HEK293 (cell line): ENCODE measurements at regions not wholly inside any gene's neighbourhood (a gene's known extent, or its start where the extent isn't known, plus 50 kb on each side); places are given as distances from the start of the nearest gene placed in this dataset.

Experiments
- CTCF ChIA-PET: fragments of 350-600 bp; formaldehyde crosslinking; extraction: SDS; loops from one replicate; lab custom pipeline; 2021; ENCODE audit warnings: antibody characterized with exemption; lab: Yijun Ruan, JAX
- POLR2A ChIA-PET: fragments of 300-600 bp; formaldehyde crosslinking; extraction: SDS; loops from one replicate; lab custom pipeline; 2020; ENCODE audit warnings: antibody characterized with exemption, inconsistent platforms; lab: Yijun Ruan, JAX
- H3K27ac ChIP-seq: fragments of 200-500 bp; sonication (Bioruptor generic); 2 replicates; pipeline ENCODE4 v1.5.1; 2014; ENCODE audit warnings: low read depth, low read length, control low read depth, inconsistent platforms; ENCODE audit errors: extremely low read depth
- H3K36me3 ChIP-seq, 2 experiments: fragments of 200-500 bp in 1 of 2; sonication (Bioruptor generic) in 1 of 2; 1 replicate in 1 of 2; 2 replicates in 1 of 2; pipeline ENCODE4 v1.5.1; 2014 to 2017; ENCODE audit warnings: inconsistent platforms in 2 of 2, low read length in 2 of 2; ENCODE audit not compliant: control insufficient read depth in 2 of 2, insufficient read depth in 1 of 2
- H3K4me1 ChIP-seq: fragments of 200-500 bp; sonication (Bioruptor generic); 2 replicates; pipeline ENCODE4 v1.5.1; 2014; ENCODE audit warnings: mild to moderate bottlenecking, low read length, inconsistent platforms; ENCODE audit not compliant: control insufficient read depth, insufficient read depth
- H3K4me3 ChIP-seq: 2 replicates; pipeline ENCODE4 v1.5.1; 2011; ENCODE audit warnings: low read depth, mild to moderate bottlenecking, control low read depth, low read length, moderate library complexity
- H3K9me3 ChIP-seq: fragments of 200-500 bp; sonication (Bioruptor generic); 2 replicates; pipeline ENCODE4 v1.5.1; 2014; ENCODE audit warnings: low read depth, low read length, inconsistent platforms; ENCODE audit not compliant: control insufficient read depth, insufficient read depth
- BCL11A ChIP-seq: fragments of 450-650 bp; formaldehyde crosslinking; IDR thresholded peaks from 2 replicates; pipeline ENCODE4 v1.5.1; 2016; ENCODE audit warnings: low read depth, missing biosample characterization, missing genetic modification characterization
- GFI1B ChIP-seq: fragments of 450-650 bp; formaldehyde crosslinking; IDR thresholded peaks from 2 replicates; pipeline ENCODE4 v1.5.1; 2016; ENCODE audit warnings: missing biosample characterization, missing genetic modification characterization
- KLF16 ChIP-seq: fragments of 450-650 bp; formaldehyde crosslinking; IDR thresholded peaks from 2 replicates; pipeline ENCODE4 v1.5.1; 2017; ENCODE audit warnings: missing biosample characterization, missing genetic modification characterization
- KLF8 ChIP-seq: fragments of 450-650 bp; formaldehyde crosslinking; IDR thresholded peaks from 2 replicates; pipeline ENCODE4 v1.5.1; 2016; ENCODE audit warnings: missing biosample characterization, missing genetic modification characterization
- OSR2 ChIP-seq: fragments of 450-650 bp; formaldehyde crosslinking; IDR thresholded peaks from 2 replicates; pipeline ENCODE4 v1.5.1; 2016; ENCODE audit warnings: missing biosample characterization, missing genetic modification characterization
- ZBTB7A ChIP-seq: fragments of 450-650 bp; formaldehyde crosslinking; IDR thresholded peaks from 2 replicates; pipeline ENCODE4 v1.5.1; 2016; ENCODE audit warnings: low read depth, missing biosample characterization, missing genetic modification characterization
- ZBTB8A ChIP-seq: fragments of 450-650 bp; formaldehyde crosslinking; IDR thresholded peaks from 2 replicates; pipeline ENCODE4 v1.5.1; 2016; ENCODE audit warnings: missing biosample characterization, missing genetic modification characterization
- ZEB2 ChIP-seq: fragments of 450-650 bp; formaldehyde crosslinking; IDR thresholded peaks from 2 replicates; pipeline ENCODE4 v1.5.1; 2016; ENCODE audit warnings: missing biosample characterization, missing genetic modification characterization
- ZNF114 ChIP-seq: fragments of 450-650 bp; formaldehyde crosslinking; IDR thresholded peaks from 2 replicates; pipeline ENCODE4 v1.5.0; 2017; ENCODE audit warnings: missing biosample characterization, missing genetic modification characterization
- ZNF138 ChIP-seq: fragments of 450-650 bp; formaldehyde crosslinking; IDR thresholded peaks from 2 replicates; pipeline ENCODE4 v1.5.1; 2016; ENCODE audit warnings: missing biosample characterization, missing genetic modification characterization, borderline replicate concordance
- ZNF175 ChIP-seq: fragments of 450-650 bp; formaldehyde crosslinking; IDR thresholded peaks from 2 replicates; pipeline ENCODE4 v1.5.1; 2016; ENCODE audit warnings: missing biosample characterization, missing genetic modification characterization
- ZNF335 ChIP-seq: fragments of 450-650 bp; formaldehyde crosslinking; conservative IDR thresholded peaks from 2 replicates; pipeline ENCODE4 v1.5.1; 2016; ENCODE audit warnings: missing biosample characterization, missing genetic modification characterization
- ZNF341 ChIP-seq: fragments of 450-650 bp; formaldehyde crosslinking; IDR thresholded peaks from 2 replicates; pipeline ENCODE4; 2016; ENCODE audit warnings: low read depth, missing biosample characterization, missing genetic modification characterization
- ZNF416 ChIP-seq: fragments of 450-650 bp; formaldehyde crosslinking; IDR thresholded peaks from 2 replicates; pipeline ENCODE4 v1.5.1; 2016; ENCODE audit warnings: missing biosample characterization, missing genetic modification characterization
- ZNF544 ChIP-seq: fragments of 450-650 bp; formaldehyde crosslinking; IDR thresholded peaks from 2 replicates; pipeline ENCODE4 v1.5.0; 2017; ENCODE audit warnings: missing biosample characterization, missing genetic modification characterization
- ZNF658 ChIP-seq: fragments of 450-650 bp; formaldehyde crosslinking; IDR thresholded peaks from 2 replicates; pipeline ENCODE4; 2016; ENCODE audit warnings: missing biosample characterization, missing genetic modification characterization
- ZNF660 ChIP-seq: fragments of 450-650 bp; IDR thresholded peaks from 2 replicates; pipeline ENCODE4 v1.5.1; 2018; ENCODE audit warnings: missing biosample characterization, mild to moderate bottlenecking, missing genetic modification characterization
- ZNF670 ChIP-seq: fragments of 450-650 bp; formaldehyde crosslinking; IDR thresholded peaks from 2 replicates; pipeline ENCODE4 v1.5.1; 2016; ENCODE audit warnings: missing biosample characterization, missing genetic modification characterization, low read depth
- ZNF677 ChIP-seq: fragments of 450-650 bp; IDR thresholded peaks from 2 replicates; pipeline ENCODE4 v1.5.0; 2018; ENCODE audit warnings: missing biosample characterization, mild to moderate bottlenecking, missing genetic modification characterization, moderate library complexity
- ZNF837 ChIP-seq: fragments of 450-650 bp; formaldehyde crosslinking; IDR thresholded peaks from 2 replicates; pipeline ENCODE4 v1.5.1; 2016; ENCODE audit warnings: missing biosample characterization, missing genetic modification characterization
- TF ChIP-seq, protein P1 (sequence below): sonication (generic); formaldehyde crosslinking; IDR thresholded peaks from 2 replicates; pipeline ENCODE4 v1.8.1; 2022; ENCODE audit warnings: mild to moderate bottlenecking, moderate library complexity, missing genetic modification reagents
- TF ChIP-seq, protein P2 (sequence below): IDR thresholded peaks from 2 replicates; pipeline ENCODE4 v1.6.1; 2011; ENCODE audit warnings: mild to moderate bottlenecking, low read depth, low read length, borderline replicate concordance
- TF ChIP-seq, protein P3 (sequence below): fragments of 450-650 bp; formaldehyde crosslinking; IDR thresholded peaks from 2 replicates; pipeline ENCODE4 v1.5.1; 2016; ENCODE audit warnings: missing biosample characterization, missing genetic modification characterization
- TF ChIP-seq, protein P4 (sequence below): fragments of 450-650 bp; formaldehyde crosslinking; IDR thresholded peaks from 2 replicates; pipeline ENCODE4; 2016; ENCODE audit warnings: missing biosample characterization, missing genetic modification characterization
- TF ChIP-seq, protein P5 (sequence below): fragments of 450-650 bp; formaldehyde crosslinking; IDR thresholded peaks from 2 replicates; pipeline ENCODE4 v1.5.1; 2016; ENCODE audit warnings: missing biosample characterization, missing genetic modification characterization
- TF ChIP-seq, protein P6 (sequence below): fragments of 450-650 bp; formaldehyde crosslinking; IDR thresholded peaks from 2 replicates; pipeline ENCODE4 v1.5.0; 2017; ENCODE audit warnings: missing biosample characterization, missing genetic modification characterization, borderline replicate concordance

DNA sequence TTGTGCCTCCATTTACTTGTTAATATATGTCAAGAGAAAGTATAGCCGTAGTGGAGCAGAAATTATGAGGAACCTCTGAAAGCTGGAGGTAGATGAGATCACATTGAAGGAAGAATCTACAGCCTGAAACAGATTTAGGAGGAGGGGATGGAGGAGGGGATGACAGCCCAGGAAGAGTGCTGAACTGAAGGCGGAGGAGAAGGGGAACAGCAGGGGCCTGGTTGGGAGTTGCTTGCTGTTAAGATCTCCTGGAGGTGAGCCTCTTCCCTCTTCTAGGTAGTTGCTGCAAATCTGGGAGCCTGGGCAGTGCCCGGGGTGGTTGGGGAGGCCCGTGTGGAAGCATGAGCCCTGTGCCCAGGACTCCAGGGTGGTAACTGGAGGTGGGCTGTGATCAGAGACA lies 111.8 kb upstream of the SEMA6A start (continued):
- TF ChIP-seq ZNF670, result no peak
- TF ChIP-seq, all 188 proteins: peak for 0

DNA sequence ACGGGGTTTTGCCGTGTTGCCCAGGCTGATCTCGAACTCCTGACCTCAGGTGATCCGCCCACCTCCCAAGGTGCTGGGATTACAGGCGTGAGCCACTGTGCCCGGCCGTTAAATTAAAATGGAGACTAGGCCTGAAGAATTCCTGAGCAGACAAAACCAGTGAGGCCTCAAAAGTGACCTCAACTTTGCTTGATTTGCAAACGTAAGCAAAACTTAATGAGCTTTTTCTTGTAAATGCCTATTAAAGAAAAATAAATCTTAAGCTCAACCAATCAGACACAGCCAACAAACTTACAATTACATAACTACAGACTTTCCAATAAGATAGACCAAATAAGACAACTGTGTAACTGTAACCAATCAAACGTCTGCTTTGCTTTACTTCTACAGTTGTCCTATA lies 111.3 kb upstream of the SEMA6A start:
- H3K4me1 ChIP-seq, result no peaks in the 10 kb centered on the region
- POLR2A ChIA-PET, result no interaction called here
- no peaks in the 10 kb centered on the region for H3K9me3 ChIP-seq
- TF ChIP-seq ZNF658 (tag by site-specific recombination) (no peak), BCL11A (tag by site-specific recombination) (no peak), KLF8 (tag by site-specific recombination) (no peak), GFI1B (tag by site-specific recombination) (no peak), ZNF416 (no peak), ZBTB7A (tag by site-specific recombination) (no peak), OSR2 (tag by site-specific recombination) (no peak), ZNF341 (tag by site-specific recombination) (no peak), ZEB2 (tag by site-specific recombination) (no peak), ZNF660 (tag by site-specific recombination) (no peak), ZNF837 (no peak), ZNF138 (tag by site-specific recombination) (no peak), ZNF544 (tag by site-specific recombination) (no peak), ZNF114 (tag by site-specific recombination) (no peak), ZBTB8A (tag by site-specific recombination) (no peak)
- TF ChIP-seq, protein P1, sequence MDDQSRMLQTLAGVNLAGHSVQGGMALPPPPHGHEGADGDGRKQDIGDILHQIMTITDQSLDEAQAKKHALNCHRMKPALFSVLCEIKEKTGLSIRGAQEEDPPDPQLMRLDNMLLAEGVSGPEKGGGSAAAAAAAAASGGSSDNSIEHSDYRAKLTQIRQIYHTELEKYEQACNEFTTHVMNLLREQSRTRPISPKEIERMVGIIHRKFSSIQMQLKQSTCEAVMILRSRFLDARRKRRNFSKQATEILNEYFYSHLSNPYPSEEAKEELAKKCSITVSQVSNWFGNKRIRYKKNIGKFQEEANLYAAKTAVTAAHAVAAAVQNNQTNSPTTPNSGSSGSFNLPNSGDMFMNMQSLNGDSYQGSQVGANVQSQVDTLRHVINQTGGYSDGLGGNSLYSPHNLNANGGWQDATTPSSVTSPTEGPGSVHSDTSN (CRISPR knock-in tag), result no peak
- TF ChIP-seq, protein P2, sequence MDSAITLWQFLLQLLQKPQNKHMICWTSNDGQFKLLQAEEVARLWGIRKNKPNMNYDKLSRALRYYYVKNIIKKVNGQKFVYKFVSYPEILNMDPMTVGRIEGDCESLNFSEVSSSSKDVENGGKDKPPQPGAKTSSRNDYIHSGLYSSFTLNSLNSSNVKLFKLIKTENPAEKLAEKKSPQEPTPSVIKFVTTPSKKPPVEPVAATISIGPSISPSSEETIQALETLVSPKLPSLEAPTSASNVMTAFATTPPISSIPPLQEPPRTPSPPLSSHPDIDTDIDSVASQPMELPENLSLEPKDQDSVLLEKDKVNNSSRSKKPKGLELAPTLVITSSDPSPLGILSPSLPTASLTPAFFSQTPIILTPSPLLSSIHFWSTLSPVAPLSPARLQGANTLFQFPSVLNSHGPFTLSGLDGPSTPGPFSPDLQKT, result no peak
- TF ChIP-seq, protein P3, sequence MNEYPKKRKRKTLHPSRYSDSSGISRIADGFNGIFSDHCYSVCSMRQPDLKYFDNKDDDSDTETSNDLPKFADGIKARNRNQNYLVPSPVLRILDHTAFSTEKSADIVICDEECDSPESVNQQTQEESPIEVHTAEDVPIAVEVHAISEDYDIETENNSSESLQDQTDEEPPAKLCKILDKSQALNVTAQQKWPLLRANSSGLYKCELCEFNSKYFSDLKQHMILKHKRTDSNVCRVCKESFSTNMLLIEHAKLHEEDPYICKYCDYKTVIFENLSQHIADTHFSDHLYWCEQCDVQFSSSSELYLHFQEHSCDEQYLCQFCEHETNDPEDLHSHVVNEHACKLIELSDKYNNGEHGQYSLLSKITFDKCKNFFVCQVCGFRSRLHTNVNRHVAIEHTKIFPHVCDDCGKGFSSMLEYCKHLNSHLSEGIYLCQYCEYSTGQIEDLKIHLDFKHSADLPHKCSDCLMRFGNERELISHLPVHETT (tag by site-specific recombination), result no peak
- TF ChIP-seq, protein P4, sequence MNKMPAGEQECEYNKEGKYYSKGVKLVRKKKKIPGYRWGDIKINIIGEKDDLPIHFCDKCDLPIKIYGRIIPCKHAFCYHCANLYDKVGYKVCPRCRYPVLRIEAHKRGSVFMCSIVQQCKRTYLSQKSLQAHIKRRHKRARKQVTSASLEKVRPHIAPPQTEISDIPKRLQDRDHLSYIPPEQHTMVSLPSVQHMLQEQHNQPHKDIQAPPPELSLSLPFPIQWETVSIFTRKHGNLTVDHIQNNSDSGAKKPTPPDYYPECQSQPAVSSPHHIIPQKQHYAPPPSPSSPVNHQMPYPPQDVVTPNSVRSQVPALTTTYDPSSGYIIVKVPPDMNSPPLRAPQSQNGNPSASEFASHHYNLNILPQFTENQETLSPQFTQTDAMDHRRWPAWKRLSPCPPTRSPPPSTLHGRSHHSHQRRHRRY (tag by site-specific recombination), result no peak
- H3K4me3 ChIP-seq, result no peak overlapping the region
- H3K27ac ChIP-seq, result no peak overlapping the region
- no peaks in the 10 kb centered on the region for H3K36me3 ChIP-seq
- CTCF ChIA-PET, result no interaction called here

DNA sequence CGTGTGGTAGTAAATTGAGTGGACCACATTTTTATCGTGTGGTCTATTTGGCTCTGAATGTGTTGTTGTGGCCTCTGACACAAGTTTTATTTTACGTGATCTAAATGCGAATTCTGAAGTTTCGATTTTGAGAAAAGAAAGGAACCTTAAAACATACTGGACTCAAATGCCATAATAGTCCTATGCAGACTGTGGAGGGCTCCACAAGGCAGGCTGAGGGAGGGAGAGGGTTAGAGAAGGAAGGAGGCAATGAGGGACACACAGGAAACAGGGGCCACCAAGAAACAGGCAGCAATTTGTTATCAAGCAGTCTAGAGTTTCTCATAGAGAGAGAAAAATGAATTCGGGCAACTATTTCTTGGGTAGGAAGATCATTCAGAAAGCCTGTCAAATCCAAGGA lies 110.4 kb upstream of the SEMA6A start:
- no peak overlapping the region for H3K27ac ChIP-seq
- ChIA-PET POLR2A (no interaction called here), CTCF (no interaction called here)
- H3K4me1 ChIP-seq, result no peaks in the 10 kb centered on the region
- H3K4me3 ChIP-seq, result no peak overlapping the region
- no peaks in the 10 kb centered on the region for H3K36me3 ChIP-seq
- H3K9me3 ChIP-seq, result no peaks in the 10 kb centered on the region
- TF ChIP-seq, protein P5, sequence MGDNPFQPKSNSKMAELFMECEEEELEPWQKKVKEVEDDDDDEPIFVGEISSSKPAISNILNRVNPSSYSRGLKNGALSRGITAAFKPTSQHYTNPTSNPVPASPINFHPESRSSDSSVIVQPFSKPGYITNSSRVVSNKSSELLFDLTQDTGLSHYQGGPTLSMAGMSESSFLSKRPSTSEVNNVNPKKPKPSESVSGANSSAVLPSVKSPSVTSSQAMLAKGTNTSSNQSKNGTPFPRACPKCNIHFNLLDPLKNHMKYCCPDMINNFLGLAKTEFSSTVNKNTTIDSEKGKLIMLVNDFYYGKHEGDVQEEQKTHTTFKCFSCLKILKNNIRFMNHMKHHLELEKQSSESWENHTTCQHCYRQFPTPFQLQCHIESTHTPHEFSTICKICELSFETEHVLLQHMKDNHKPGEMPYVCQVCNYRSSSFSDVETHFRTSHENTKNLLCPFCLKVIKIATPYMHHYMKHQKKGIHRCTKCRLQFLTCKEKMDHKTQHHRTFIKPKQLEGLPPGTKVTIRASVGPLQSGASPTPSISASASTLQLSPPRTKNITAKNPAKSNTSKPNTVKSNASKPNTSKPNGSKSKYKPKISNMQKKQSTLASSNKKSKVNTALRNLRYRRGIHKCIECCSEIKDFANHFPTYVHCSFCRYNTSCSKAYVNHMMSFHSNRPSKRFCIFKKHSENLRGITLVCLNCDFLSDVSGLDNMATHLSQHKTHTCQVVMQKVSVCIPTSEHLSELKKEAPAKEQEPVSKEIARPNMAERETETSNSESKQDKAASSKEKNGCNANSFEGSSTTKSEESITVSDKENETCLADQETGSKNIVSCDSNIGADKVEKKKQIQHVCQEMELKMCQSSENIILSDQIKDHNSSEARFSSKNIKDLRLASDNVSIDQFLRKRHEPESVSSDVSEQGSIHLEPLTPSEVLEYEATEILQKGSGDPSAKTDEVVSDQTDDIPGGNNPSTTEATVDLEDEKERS (tag by site-specific recombination), result no peak
- TF ChIP-seq ZNF677 (no peak), KLF16 (tag by site-specific recombination) (no peak), ZNF335 (tag by site-specific recombination) (no peak), ZNF175 (tag by site-specific recombination) (no peak)
- TF ChIP-seq, protein P6, sequence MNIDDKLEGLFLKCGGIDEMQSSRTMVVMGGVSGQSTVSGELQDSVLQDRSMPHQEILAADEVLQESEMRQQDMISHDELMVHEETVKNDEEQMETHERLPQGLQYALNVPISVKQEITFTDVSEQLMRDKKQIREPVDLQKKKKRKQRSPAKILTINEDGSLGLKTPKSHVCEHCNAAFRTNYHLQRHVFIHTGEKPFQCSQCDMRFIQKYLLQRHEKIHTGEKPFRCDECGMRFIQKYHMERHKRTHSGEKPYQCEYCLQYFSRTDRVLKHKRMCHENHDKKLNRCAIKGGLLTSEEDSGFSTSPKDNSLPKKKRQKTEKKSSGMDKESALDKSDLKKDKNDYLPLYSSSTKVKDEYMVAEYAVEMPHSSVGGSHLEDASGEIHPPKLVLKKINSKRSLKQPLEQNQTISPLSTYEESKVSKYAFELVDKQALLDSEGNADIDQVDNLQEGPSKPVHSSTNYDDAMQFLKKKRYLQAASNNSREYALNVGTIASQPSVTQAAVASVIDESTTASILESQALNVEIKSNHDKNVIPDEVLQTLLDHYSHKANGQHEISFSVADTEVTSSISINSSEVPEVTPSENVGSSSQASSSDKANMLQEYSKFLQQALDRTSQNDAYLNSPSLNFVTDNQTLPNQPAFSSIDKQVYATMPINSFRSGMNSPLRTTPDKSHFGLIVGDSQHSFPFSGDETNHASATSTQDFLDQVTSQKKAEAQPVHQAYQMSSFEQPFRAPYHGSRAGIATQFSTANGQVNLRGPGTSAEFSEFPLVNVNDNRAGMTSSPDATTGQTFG (tag by site-specific recombination), result no peak
